ENCODE measurements at regions not wholly inside any gene's neighbourhood (a gene's known extent, or its start where the extent isn't known, plus 50 kb on each side); places are given as distances from the start of the nearest gene placed in this dataset.
"Not testable (repeated sequence)": the region's sequence is repeated elsewhere in the genome, so short reads cannot be mapped to it uniquely, and the experiment has no call there.

- POLR2A ChIA-PET, result no interaction called here
These were observed 73.7 kb downstream of the GEMIN8 start for GRCh38 chrX:13955975-13956374.

GRCh38 chrX:13955095-13955647, 74.5 kb downstream of the GEMIN8 start:
- CTCF ChIA-PET, result no interaction called here
- TF ChIP-seq CTCF (IDR thresholded peaks at IDR 0.05; ENCODE audit: low read depth, low read length), result no peak
- H3K9me3 ChIP-seq (ENCODE audit: control insufficient read depth, insufficient read depth, low read length), result no peaks in the 10 kb centered on the region
- no peak for DNase-seq (ENCODE audit: low read depth, low spot score)
- POLR2A ChIA-PET, result no interaction called here
- no peaks in the 10 kb centered on the region for H3K27me3 ChIP-seq (ENCODE audit: control insufficient read depth, insufficient read depth, low read length)
- H3K27ac ChIP-seq (ENCODE audit: low read depth, low read length), result no peak overlapping the region
- H3K4me3 ChIP-seq (ENCODE audit: low read depth, low read length), result no peak overlapping the region

More at GRCh38 chrX:13955975-13956374, 73.7 kb downstream of the GEMIN8 start:
- Histone ChIP-seq H3K27ac (ENCODE audit: low read depth, low read length) (no peak overlapping the region), H3K9me3 (ENCODE audit: control insufficient read depth, insufficient read depth, low read length) (no peaks in the 10 kb centered on the region), H3K4me3 (ENCODE audit: low read depth, low read length) (no peak overlapping the region), H3K27me3 (ENCODE audit: control insufficient read depth, insufficient read depth, low read length) (no peaks in the 10 kb centered on the region)
- TF ChIP-seq CTCF (IDR thresholded peaks at IDR 0.05; ENCODE audit: low read depth, low read length), result no peak
- no peak for DNase-seq (ENCODE audit: low read depth, low spot score)
- CTCF ChIA-PET, result no interaction called here

GRCh38 chrX:13952581-13952980, 77.1 kb downstream of the GEMIN8 start:
- Histone ChIP-seq H3K9me3 (ENCODE audit: control insufficient read depth, insufficient read depth, low read length) (no peaks in the 10 kb centered on the region), H3K4me3 (ENCODE audit: low read depth, low read length) (no peak overlapping the region), H3K27ac (ENCODE audit: low read depth, low read length) (no peak overlapping the region), H3K27me3 (ENCODE audit: control insufficient read depth, insufficient read depth, low read length) (no peaks in the 10 kb centered on the region)
- ChIA-PET POLR2A (no interaction called here), CTCF (no interaction called here)
- no peak for DNase-seq (ENCODE audit: low read depth, low spot score)
- TF ChIP-seq CTCF (IDR thresholded peaks at IDR 0.05; ENCODE audit: low read depth, low read length), result no peak

GRCh38 chrX:13946223-13946622, 83.5 kb downstream of the GEMIN8 start:
- H3K27ac ChIP-seq (ENCODE audit: low read depth, low read length); H3K9me3 ChIP-seq (ENCODE audit: control insufficient read depth, insufficient read depth, low read length); H3K4me3 ChIP-seq (ENCODE audit: low read depth, low read length); H3K27me3 ChIP-seq (ENCODE audit: control insufficient read depth, insufficient read depth, low read length); POLR2A ChIA-PET; DNase-seq (ENCODE audit: low read depth, low spot score); CTCF ChIA-PET: not testable (repeated sequence)

GRCh38 chrX:13945787-13946186, 83.9 kb downstream of the GEMIN8 start:
- H3K4me3 ChIP-seq (ENCODE audit: low read depth, low read length); DNase-seq (ENCODE audit: low read depth, low spot score); H3K9me3 ChIP-seq (ENCODE audit: control insufficient read depth, insufficient read depth, low read length); POLR2A ChIA-PET; H3K27ac ChIP-seq (ENCODE audit: low read depth, low read length); H3K27me3 ChIP-seq (ENCODE audit: control insufficient read depth, insufficient read depth, low read length): not testable (repeated sequence)
- CTCF ChIA-PET, result interaction anchor here (0.5 kb wide), 1 partner anchor 1046 kb away, joined by 3 read pairs; no protein-coding TSS in a partner anchor

GRCh38 chrX:13940671-13941070, 89.0 kb downstream of the GEMIN8 start:
- Histone ChIP-seq H3K9me3 (ENCODE audit: control insufficient read depth, insufficient read depth, low read length) (no peaks in the 10 kb centered on the region), H3K27me3 (ENCODE audit: control insufficient read depth, insufficient read depth, low read length) (peaks cover 17% of the 10 kb centered on the region), H3K27ac (ENCODE audit: low read depth, low read length) (no peak overlapping the region), H3K4me3 (ENCODE audit: low read depth, low read length) (no peak overlapping the region)
- TF ChIP-seq CTCF (IDR thresholded peaks at IDR 0.05; ENCODE audit: low read depth, low read length), result no peak
- CTCF ChIA-PET, result no interaction called here
- POLR2A ChIA-PET, result interaction anchor here (0.6 kb wide), 1 partner anchor 8 kb away, joined by 3 read pairs; no protein-coding TSS in a partner anchor
- DNase-seq (ENCODE audit: low read depth, low spot score), result no peak

Data from AG04450 (cell line).